GM18519 (cell line): ENCODE measurements at regions not wholly inside any gene's neighbourhood (a gene's known extent, or its start where the extent isn't known, plus 50 kb on each side); places are given as distances from the start of the nearest gene placed in this dataset.
"Not testable (repeated sequence)": the region's sequence is repeated elsewhere in the genome, so short reads cannot be mapped to it uniquely, and the experiment has no call there.

Source experiments
- ATAC-seq: cut with Tn5 transposase; IDR thresholded peaks from one replicate; pipeline ENCODE4 v1.9.1; 2021; ENCODE audit warnings: mild to moderate bottlenecking, moderate library complexity; ENCODE audit not compliant: unreplicated experiment, low FRiP score

GRCh38 chr13:72590091-72590740 is 137.2 kb downstream of the MZT1 start:
- ATAC-seq = no peak

DNA sequence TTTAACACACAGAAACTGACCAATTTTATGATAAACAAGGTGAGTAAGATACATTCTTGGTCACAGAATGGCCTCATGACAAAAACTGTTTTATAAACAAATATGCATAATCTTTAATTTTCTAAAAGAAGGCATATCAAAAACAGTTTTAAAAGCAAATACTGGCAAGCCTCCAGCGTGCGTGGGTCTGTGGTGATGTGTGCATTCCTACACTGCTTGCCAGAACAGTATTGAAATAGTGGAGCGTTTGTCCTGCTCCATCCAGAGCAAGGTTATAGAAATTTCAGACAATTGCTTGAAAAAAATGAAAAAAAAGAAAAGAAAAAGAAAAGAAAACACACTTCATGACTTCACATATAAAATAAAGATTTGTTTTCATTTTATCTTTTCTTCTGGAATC is 140.9 kb downstream of the MZT1 start:
- no peak for ATAC-seq

- ATAC-seq = no peak
These were observed 142.2 kb downstream of the MZT1 start for GRCh38 chr13:72585254-72585653.

DNA sequence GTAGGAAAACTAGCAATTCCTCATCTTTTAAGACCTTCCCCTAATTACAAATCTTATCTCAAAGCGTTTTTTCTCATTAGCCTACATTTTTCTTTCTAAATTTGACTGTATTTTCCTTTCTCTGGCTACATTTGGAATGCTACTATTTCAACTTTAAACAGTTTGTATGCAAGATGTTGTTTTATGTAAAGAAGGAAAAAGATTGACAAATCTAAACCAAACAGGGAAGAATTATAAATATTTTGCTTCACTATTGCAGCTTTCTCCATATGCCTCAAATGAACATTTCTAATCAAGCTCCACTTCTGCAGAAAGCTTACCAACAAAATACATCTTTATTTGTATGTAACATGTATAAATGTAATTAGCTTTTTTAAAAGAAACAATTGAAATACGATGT is 156.2 kb downstream of the MZT1 start:
- no peak for ATAC-seq

- no peak for ATAC-seq
These were observed 157.4 kb downstream of the MZT1 start for GRCh38 chr13:72570019-72570418.

DNA sequence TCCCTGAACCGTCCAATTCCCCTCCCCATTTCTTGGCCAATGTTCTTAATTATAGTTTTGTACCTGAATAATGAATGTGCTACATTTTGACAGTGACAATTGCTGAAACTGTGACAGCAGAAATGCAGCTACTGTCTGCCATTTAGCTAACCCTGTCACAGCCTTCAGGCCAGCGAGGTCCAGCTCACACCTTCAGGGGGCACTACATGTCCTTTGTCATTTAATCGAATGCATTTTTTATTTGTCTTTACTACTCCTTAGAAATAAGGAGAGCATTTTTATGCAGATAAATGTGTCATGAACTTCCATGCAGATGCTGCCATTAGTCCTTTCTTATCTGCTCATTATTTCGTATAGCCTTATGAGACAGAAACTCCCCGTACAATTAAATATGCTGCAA is 159.9 kb downstream of the MZT1 start:
- ATAC-seq = no peak

DNA sequence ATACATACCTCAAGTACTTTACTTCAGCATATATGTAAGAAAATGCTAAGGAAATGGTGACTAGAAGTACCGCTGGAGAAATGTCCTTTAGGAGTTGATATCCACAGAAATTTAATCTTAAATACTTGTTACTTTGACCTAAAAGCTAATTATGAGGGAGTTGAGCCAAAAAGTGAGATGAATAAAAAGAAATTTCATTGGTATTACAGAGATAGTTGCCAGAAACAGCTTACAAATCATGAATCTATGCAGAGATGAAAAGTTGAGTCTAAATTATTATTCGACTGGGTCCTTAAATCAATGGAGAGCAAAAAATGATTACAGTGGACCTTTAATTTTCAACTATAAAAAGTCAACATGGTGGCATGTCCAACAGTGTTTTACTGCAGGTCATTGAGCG is 160.9 kb downstream of the MZT1 start:
- no peak for ATAC-seq

DNA sequence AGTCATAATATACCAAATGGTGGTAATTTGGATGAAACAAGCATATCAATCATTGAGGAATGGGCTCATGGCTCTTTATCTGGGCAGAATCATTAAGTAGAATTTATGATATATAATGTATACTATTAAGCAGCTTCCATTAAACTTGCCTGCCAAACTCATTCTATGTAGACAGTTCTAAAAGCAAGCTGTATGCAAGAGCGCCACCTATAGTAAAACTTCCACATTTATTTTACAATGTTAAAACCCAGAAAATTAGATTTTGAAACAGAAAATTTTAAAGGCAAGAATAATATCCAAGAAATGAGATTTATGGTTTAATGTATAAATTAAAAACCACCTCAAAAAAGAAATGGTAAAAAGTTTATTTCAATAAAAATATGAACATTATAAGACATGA is 161.5 kb downstream of the MZT1 start:
- peak; percentile 37 for ATAC-seq

GRCh38 chr13:72562686-72563085 is 164.7 kb downstream of the MZT1 start:
- no peak for ATAC-seq

- no peak for ATAC-seq
These were observed 165.6 kb downstream of the MZT1 start for GRCh38 chr13:72561791-72562190.

GRCh38 chr13:72559716-72560115 is 167.7 kb downstream of the MZT1 start:
- ATAC-seq = no peak

GRCh38 chr13:72556945-72557344 is 170.5 kb downstream of the MZT1 start:
- ATAC-seq = no peak

- no peak for ATAC-seq
These were observed 171.8 kb downstream of the MZT1 start for GRCh38 chr13:72555601-72556000.

DNA sequence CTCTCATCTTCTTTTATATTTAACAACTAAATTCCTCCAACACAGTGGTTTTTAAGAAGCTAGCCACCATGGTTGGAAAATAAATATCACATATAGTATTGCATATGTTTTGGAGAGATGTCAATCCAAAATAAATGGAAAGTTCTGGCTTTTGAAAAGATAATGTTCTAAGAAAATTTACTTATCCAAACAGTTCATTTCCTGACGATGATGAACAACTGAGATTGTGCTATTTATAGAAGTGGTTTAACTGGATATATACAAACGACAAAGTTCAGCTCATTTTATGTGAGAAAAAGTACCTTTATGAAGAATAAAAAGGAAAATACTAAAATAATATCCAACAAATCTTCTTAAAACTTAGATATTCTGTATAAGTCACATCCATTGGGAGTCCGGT is 174.7 kb downstream of the MZT1 start:
- ATAC-seq = no peak

DNA sequence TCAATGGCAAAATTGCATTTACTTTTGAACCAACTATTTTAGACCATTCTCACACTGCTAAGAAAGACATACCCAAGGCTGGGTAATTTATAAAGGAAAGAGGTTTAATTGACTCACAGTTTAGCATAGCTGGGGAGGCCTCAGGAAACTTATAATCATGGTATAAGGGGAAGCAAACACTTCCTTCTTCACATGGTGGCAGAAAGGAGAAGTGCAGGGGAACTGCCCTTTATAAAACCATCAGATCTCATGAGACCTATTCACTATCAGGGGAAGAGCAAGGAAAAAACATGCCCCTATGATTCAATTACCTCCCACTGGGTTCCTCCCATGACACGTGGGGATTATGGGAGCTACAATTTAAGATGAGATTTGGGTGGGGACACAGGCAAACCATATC is 181.5 kb downstream of the MZT1 start:
- not testable (repeated sequence) for ATAC-seq

DNA sequence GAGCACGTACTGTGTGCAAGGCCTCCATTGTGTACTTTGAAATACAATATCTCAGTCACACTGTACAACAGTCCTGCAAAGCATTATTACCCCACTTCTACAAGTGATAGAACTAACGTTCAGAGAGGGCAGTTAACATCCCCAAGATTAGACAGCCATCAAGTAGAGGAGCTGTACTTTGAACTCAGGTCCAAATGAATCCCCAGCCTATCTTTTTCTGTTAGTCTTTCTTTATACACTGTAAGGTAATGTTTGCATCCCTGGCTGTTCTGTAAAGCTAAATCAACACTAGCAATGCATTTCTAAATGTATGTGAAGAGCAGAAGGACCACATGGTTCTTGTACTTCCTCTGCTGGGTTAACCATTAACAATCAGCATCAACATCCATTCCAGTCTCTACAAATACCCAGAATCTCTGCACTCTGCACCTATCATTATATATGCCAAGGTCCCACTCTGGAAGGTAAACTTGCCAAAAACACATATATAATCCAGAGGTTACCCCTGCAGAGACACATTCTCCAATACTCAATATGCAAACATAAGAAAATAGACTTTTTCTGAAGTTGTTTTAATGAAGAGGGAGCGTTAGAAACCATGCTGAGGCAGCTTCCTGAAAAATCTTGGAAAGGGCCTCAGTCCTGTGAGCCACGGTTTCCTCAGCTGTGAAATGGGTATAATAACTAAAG is 182.3 kb downstream of the MZT1 start:
- no peak for ATAC-seq

GRCh38 chr13:72544042-72544441 is 183.4 kb downstream of the MZT1 start:
- no peak for ATAC-seq

GRCh38 chr13:72542241-72542640 is 185.2 kb downstream of the MZT1 start:
- no peak for ATAC-seq

- no peak for ATAC-seq
These were observed 185.8 kb downstream of the MZT1 start for GRCh38 chr13:72541674-72542073.

GRCh38 chr13:72540881-72541280 is 186.5 kb downstream of the MZT1 start:
- no peak for ATAC-seq

- no peak for ATAC-seq
These were observed 187.5 kb downstream of the MZT1 start for GRCh38 chr13:72539925-72540324.

GRCh38 chr13:72537782-72538181 is 189.6 kb downstream of the MZT1 start:
- no peak for ATAC-seq
